K562 (cell line): ENCODE measurements at regions not wholly inside any gene's neighbourhood (a gene's known extent, or its start where the extent isn't known, plus 50 kb on each side); places are given as distances from the start of the nearest gene placed in this dataset.

Source experiments
- ATAC-seq: fragments of 200-7000 bp; cut with Tn5 transposase; 3 replicates; pipeline ENCODE4 v1.9.1; 2020; ENCODE audit warnings: moderate library complexity
- BruUV-seq: library from RNA; stranded (reverse); fragments of 400-500 nt; replicated peaks from 2 replicates; lab custom pipeline; 2021; lab: Mats Ljungman, UMichigan
- CTCF ChIA-PET: fragments of 300-600 bp; formaldehyde crosslinking; extraction: SDS; loops from one replicate; lab custom pipeline; 2021; ENCODE audit warnings: low intra/inter-chr PET ratio; lab: Yijun Ruan, JAX
- POLR2A ChIA-PET: fragments of 300-600, 350-650 bp; sonication (Branson Sonifier 250); formaldehyde crosslinking; extraction: SDS; loops from one replicate; lab custom pipeline; 2021; ENCODE audit warnings: antibody characterized with exemption, inconsistent platforms; lab: Yijun Ruan, JAX
- DNase-seq, 4 experiments: peaks; one replicate each; pipeline versions ENCODE4 v3.0.0 to v3.0.0-alpha.2; 2011 to 2018; ENCODE audit warnings: low spot score in 3 of 4, mixed read lengths in 3 of 4; ENCODE audit errors: extremely low read depth in 1 of 4
- FAIRE-seq: peaks from 2 replicates; lab custom pipeline; 2011; peaks lifted over from hg19 to GRCh38; lab: Jason Lieb, UNC
- H2AFZ ChIP-seq: 2 replicates; pipeline ENCODE4 v1.6.0; 2011; ENCODE audit warnings: low read depth, low read length, control low read depth, inconsistent platforms
- H3K27ac ChIP-seq: fragments of 200-600 bp; 3 replicates; pipeline ENCODE4 v1.8.0; 2011; ENCODE audit warnings: low read depth, mild to moderate bottlenecking, control low read depth, inconsistent platforms, low read length, moderate library complexity, mixed read lengths; ENCODE audit errors: extremely low read depth
- H3K27me3 ChIP-seq, 2 experiments: fragments of 300-600 bp in 1 of 2; 2 replicates in 1 of 2; 3 replicates in 1 of 2; pipeline versions ENCODE4 v1.6.0 to v1.8.0; 2011; ENCODE audit warnings: inconsistent platforms in 2 of 2, low read length in 2 of 2, mild to moderate bottlenecking in 1 of 2, mixed read lengths in 1 of 2, moderate library complexity in 1 of 2; ENCODE audit not compliant: control insufficient read depth in 2 of 2, insufficient read depth in 2 of 2
- H3K36me3 ChIP-seq: fragments of 300-600 bp; 3 replicates; pipeline ENCODE4 v1.8.0; 2011; ENCODE audit warnings: mild to moderate bottlenecking, low read length, inconsistent platforms; ENCODE audit not compliant: control insufficient read depth, insufficient read depth
- H3K4me1 ChIP-seq, 2 experiments: fragments of 200-600 bp in 1 of 2; replicated peaks in 1 of 2; 2 replicates in 1 of 2; 3 replicates in 1 of 2; pipeline versions ENCODE4 v1.5.1 to v1.8.0; 2011; ENCODE audit warnings: inconsistent platforms in 2 of 2, low read length in 2 of 2, mild to moderate bottlenecking in 1 of 2, mixed read lengths in 1 of 2, moderate library complexity in 1 of 2; ENCODE audit not compliant: control insufficient read depth in 2 of 2, insufficient read depth in 2 of 2
- H3K4me2 ChIP-seq: 2 replicates; pipeline ENCODE4 v1.6.1; 2011; ENCODE audit warnings: low read length, control low read depth, inconsistent platforms, mixed read lengths; ENCODE audit not compliant: insufficient read depth
- H3K4me3 ChIP-seq: fragments of 200-600 bp; sonication (generic), shearing (Covaris generic); 2 replicates; pipeline ENCODE4 v1.5.1; 2016; ENCODE audit warnings: control low read depth, inconsistent platforms
- H3K79me2 ChIP-seq: fragments of 200-600 bp; 3 replicates; pipeline ENCODE4 v1.8.0; 2011; ENCODE audit warnings: low read length, inconsistent platforms; ENCODE audit not compliant: control insufficient read depth, insufficient read depth
- H3K9ac ChIP-seq, 2 experiments: 2 replicates each; pipeline versions ENCODE4 v1.6.0 to v1.6.1; 2011; ENCODE audit warnings: low read depth in 2 of 2, low read length in 2 of 2, control low read depth in 1 of 2, inconsistent platforms in 1 of 2, mild to moderate bottlenecking in 1 of 2, mixed read lengths in 1 of 2; ENCODE audit not compliant: insufficient read depth in 1 of 2
- H3K9me1 ChIP-seq: one replicate; pipeline ENCODE4 v1.6.0; 2011; ENCODE audit warnings: inconsistent platforms, mild to moderate bottlenecking, low read length, moderate library complexity; ENCODE audit not compliant: control insufficient read depth, insufficient read depth
- H3K9me3 ChIP-seq: replicated peaks from 2 replicates; pipeline ENCODE4 v1.5.1; 2011; ENCODE audit warnings: low read depth, low read length, inconsistent platforms; ENCODE audit not compliant: control insufficient read depth, insufficient read depth
- H4K20me1 ChIP-seq: replicated peaks from 2 replicates; pipeline ENCODE4 v1.6.1; 2011; ENCODE audit warnings: low read length, inconsistent platforms, mixed read lengths; ENCODE audit not compliant: control insufficient read depth, insufficient read depth
- CBX1 ChIP-seq: sonication (generic); IDR thresholded peaks from 2 replicates; pipeline ENCODE4 v1.6.1; 2016; ENCODE audit warnings: antibody characterized with exemption, low read depth, mild to moderate bottlenecking
- ETS2 ChIP-seq: IDR thresholded peaks from 2 replicates; pipeline ENCODE4 v1.6.1; 2016; ENCODE audit warnings: borderline replicate concordance, missing genetic modification characterization, mild to moderate bottlenecking, moderate library complexity, missing compliant biosample characterization; ENCODE audit not compliant: poor library complexity, severe bottlenecking
- HDAC3 ChIP-seq: fragments of 450-650 bp; IDR thresholded peaks from 2 replicates; pipeline ENCODE4 v1.6.1; 2018; ENCODE audit warnings: borderline replicate concordance, mild to moderate bottlenecking, moderate library complexity; ENCODE audit not compliant: partially characterized antibody
- POLR2AphosphoS2 ChIP-seq: IDR thresholded peaks from 2 replicates; pipeline ENCODE4 v1.6.1; 2012; ENCODE audit warnings: low read length, improper control_type of control experiment
- SAP30 ChIP-seq: fragments of 200-600 bp; sonication (generic); IDR thresholded peaks from 2 replicates; pipeline ENCODE4 v1.6.1; 2012; ENCODE audit warnings: borderline replicate concordance, low read depth, mild to moderate bottlenecking, moderate library complexity, low read length, control low read depth, inconsistent platforms; ENCODE audit not compliant: insufficient read depth, poor library complexity, severe bottlenecking
- TRIM28 ChIP-seq: fragments of 450-650 bp; IDR thresholded peaks from 2 replicates; pipeline ENCODE4 v1.6.1; 2017
- ZKSCAN8 ChIP-seq: fragments of 200-800 bp; sonication (Bioruptor generic); IDR thresholded peaks from 2 replicates; pipeline ENCODE4 v1.6.1; 2016; ENCODE audit warnings: missing genetic modification characterization, missing compliant biosample characterization
- ZNF766 ChIP-seq: fragments of 200-800 bp; sonication (Bioruptor generic); conservative IDR thresholded peaks from 2 replicates; pipeline ENCODE4 v1.6.1; 2016; ENCODE audit warnings: missing genetic modification characterization, missing compliant biosample characterization
- ZZZ3 ChIP-seq: fragments of 450-650 bp; IDR thresholded peaks from 2 replicates; pipeline ENCODE4 v1.6.1; 2016; ENCODE audit warnings: antibody characterized with exemption, mild to moderate bottlenecking, moderate library complexity
- WGBS: fragments of 100-300 bp; shearing (Covaris generic); methylation state at CpG from one replicate; pipeline ENCODE4 v1.1.6; 2016; ENCODE audit warnings: low coverage, mixed read lengths; ENCODE audit not compliant: insufficient coverage; ENCODE audit errors: missing lambda C conversion rate; 5-methylcytosine and 5-hydroxymethylcytosine counted together
- in situ Hi-C: fragments of 300-500 bp; cut with MboI; formaldehyde crosslinking; loops from 4 replicates; pipeline ENCODE4 v1.15.0; 2018; ENCODE audit warnings: inconsistent platforms, mixed read lengths
- intact Hi-C: fragments of 100-400 bp; cut with micrococcal nuclease; formaldehyde crosslinking; loops from 2 replicates; pipeline ENCODE4 v1.14.2; 2022
- TF ChIP-seq, protein P1 (sequence below): IDR thresholded peaks from 3 replicates; pipeline ENCODE4 v1.6.1; 2011; ENCODE audit warnings: borderline replicate concordance, mild to moderate bottlenecking, moderate library complexity; ENCODE audit not compliant: insufficient read length; ENCODE audit errors: extremely low read depth
- TF ChIP-seq, protein P2 (sequence below): sonication (generic); formaldehyde crosslinking; IDR thresholded peaks from 2 replicates; pipeline ENCODE4 v1.8.1; 2023; ENCODE audit warnings: mild to moderate bottlenecking, missing genetic modification reagents, moderate library complexity
- TF ChIP-seq, protein P3 (sequence below), 2 experiments: fragments of 450-650 bp; IDR thresholded peaks; 2 replicates each; pipeline ENCODE4 v1.6.1; 2018; ENCODE audit warnings: mild to moderate bottlenecking in 2 of 2, low read depth in 1 of 2; ENCODE audit not compliant: partially characterized antibody in 2 of 2

DNA sequence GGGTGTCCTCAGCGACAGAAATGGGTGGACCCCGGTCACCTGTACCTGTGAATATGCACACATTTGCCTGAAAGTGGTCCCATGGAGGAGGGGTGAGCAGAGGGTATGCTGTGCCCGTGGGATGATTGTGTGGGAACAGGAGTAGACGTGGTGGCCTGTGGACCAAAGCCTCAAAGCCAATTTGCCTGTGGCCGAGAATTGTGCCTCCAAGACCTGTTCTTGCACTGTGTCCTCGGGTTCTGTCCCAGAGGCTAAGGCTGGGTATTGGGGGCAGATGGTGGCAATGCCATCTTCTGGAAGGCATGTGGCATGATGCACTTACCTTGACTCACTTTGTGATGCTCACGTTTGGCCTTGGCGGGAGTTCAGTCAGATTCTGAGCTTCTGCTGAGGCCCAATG is 351.0 kb downstream of the TCERG1L start (continued):
- TF ChIP-seq, protein P1, sequence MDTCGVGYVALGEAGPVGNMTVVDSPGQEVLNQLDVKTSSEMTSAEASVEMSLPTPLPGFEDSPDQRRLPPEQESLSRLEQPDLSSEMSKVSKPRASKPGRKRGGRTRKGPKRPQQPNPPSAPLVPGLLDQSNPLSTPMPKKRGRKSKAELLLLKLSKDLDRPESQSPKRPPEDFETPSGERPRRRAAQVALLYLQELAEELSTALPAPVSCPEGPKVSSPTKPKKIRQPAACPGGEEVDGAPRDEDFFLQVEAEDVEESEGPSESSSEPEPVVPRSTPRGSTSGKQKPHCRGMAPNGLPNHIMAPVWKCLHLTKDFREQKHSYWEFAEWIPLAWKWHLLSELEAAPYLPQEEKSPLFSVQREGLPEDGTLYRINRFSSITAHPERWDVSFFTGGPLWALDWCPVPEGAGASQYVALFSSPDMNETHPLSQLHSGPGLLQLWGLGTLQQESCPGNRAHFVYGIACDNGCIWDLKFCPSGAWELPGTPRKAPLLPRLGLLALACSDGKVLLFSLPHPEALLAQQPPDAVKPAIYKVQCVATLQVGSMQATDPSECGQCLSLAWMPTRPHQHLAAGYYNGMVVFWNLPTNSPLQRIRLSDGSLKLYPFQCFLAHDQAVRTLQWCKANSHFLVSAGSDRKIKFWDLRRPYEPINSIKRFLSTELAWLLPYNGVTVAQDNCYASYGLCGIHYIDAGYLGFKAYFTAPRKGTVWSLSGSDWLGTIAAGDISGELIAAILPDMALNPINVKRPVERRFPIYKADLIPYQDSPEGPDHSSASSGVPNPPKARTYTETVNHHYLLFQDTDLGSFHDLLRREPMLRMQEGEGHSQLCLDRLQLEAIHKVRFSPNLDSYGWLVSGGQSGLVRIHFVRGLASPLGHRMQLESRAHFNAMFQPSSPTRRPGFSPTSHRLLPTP = no peak
- TF ChIP-seq HDAC3 = no peak
- no peak for TF ChIP-seq ZKSCAN8
- TF ChIP-seq POLR2AphosphoS2 = no peak

DNA sequence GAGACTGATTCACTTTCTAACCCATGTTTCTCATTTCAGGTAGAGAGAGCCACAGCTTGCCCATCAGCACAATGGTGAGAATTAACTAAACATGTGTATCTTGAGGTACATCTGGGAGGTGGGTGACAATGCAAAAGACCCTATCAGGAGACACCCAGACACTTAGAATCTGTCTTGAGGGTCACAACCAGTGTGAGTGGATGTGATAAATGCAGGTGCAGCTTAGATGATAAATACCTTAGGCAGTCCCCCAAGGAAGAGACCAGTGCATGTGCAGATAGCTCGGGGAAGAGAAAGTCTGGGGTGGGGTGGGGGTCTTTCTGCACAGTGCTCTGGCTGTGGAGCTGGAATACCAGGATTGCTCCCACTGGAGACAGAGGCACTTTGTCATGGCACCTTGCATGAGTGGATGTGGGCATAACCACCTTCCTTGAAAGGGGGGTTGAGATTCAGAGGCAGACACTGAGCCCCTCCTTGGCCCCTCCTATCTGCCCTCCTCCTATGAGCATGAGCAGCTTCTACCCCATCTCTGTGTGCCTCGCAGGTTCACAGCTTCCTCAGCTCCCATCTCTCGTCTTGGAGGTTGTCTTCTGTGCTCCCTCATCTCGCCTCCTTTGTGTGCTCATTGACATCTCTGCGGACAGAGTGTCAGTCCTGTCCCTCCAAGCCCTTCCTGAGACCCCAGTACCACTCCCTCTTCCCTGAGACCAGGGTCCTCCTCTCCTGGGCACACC is 349.8 kb downstream of the TCERG1L start:
- no peaks in the 10 kb centered on the region for H3K79me2 ChIP-seq
- no peak overlapping the region for H3K9ac ChIP-seq
- peaks cover 0 to 11% of the 10 kb centered on the region in 2 experiments; a peak in 1 of 5 replicates for H3K27me3 ChIP-seq
- H3K36me3 ChIP-seq = no peaks in the 10 kb centered on the region
- no peak overlapping the region for H3K4me3 ChIP-seq
- H3K27ac ChIP-seq = no peak overlapping the region
- in situ Hi-C loops (no loop called here), intact Hi-C loops (no loop called here)
- H3K4me2 ChIP-seq = no peak overlapping the region
- no peaks in the 10 kb centered on the region for H3K4me1 ChIP-seq
- ATAC-seq = no peak
- no peaks in the 10 kb centered on the region for H3K9me3 ChIP-seq
- H4K20me1 ChIP-seq = 0 out of 2 replicates have a peak, but pooled peaks cover 5% of the 10 kb centered on the region
- FAIRE-seq = no peak
- BruUV-seq = no TSS peak
- DNase-seq = no peak
- H2AFZ ChIP-seq = no peak overlapping the region
- WGBS = 0% methylated on average over 4 of the region's 5 CpGs
- POLR2A ChIA-PET = no interaction called here
- no peaks in the 10 kb centered on the region for H3K9me1 ChIP-seq
- CTCF ChIA-PET = no interaction called here
- TF ChIP-seq ZNF766 (no peak), ETS2 (tag) (no peak), ZZZ3 (no peak), TRIM28 (no peak), CBX1 (no peak), SAP30 (no peak)
- TF ChIP-seq, protein P2, sequence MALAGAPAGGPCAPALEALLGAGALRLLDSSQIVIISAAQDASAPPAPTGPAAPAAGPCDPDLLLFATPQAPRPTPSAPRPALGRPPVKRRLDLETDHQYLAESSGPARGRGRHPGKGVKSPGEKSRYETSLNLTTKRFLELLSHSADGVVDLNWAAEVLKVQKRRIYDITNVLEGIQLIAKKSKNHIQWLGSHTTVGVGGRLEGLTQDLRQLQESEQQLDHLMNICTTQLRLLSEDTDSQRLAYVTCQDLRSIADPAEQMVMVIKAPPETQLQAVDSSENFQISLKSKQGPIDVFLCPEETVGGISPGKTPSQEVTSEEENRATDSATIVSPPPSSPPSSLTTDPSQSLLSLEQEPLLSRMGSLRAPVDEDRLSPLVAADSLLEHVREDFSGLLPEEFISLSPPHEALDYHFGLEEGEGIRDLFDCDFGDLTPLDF (CRISPR knock-in tag) = no peak
- TF ChIP-seq, protein P3, sequence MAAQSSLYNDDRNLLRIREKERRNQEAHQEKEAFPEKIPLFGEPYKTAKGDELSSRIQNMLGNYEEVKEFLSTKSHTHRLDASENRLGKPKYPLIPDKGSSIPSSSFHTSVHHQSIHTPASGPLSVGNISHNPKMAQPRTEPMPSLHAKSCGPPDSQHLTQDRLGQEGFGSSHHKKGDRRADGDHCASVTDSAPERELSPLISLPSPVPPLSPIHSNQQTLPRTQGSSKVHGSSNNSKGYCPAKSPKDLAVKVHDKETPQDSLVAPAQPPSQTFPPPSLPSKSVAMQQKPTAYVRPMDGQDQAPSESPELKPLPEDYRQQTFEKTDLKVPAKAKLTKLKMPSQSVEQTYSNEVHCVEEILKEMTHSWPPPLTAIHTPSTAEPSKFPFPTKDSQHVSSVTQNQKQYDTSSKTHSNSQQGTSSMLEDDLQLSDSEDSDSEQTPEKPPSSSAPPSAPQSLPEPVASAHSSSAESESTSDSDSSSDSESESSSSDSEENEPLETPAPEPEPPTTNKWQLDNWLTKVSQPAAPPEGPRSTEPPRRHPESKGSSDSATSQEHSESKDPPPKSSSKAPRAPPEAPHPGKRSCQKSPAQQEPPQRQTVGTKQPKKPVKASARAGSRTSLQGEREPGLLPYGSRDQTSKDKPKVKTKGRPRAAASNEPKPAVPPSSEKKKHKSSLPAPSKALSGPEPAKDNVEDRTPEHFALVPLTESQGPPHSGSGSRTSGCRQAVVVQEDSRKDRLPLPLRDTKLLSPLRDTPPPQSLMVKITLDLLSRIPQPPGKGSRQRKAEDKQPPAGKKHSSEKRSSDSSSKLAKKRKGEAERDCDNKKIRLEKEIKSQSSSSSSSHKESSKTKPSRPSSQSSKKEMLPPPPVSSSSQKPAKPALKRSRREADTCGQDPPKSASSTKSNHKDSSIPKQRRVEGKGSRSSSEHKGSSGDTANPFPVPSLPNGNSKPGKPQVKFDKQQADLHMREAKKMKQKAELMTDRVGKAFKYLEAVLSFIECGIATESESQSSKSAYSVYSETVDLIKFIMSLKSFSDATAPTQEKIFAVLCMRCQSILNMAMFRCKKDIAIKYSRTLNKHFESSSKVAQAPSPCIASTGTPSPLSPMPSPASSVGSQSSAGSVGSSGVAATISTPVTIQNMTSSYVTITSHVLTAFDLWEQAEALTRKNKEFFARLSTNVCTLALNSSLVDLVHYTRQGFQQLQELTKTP (IDR thresholded peaks at IDR 0.05; ENCODE audit: low read depth in 1 of 2, partially characterized antibody in 2 of 2) = no peak
